Gastrocnemius medialis (tissue), 4 donors: ENCODE measurements at regions not wholly inside any gene's neighbourhood (a gene's known extent, or its start where the extent isn't known, plus 50 kb on each side); places are given as distances from the start of the nearest gene placed in this dataset.

ENCODE experiments used
- CTCF ChIP-seq, 5 experiments: fragments of 450-650 bp in 3 of 5; fragments of 200-600 bp in 2 of 5; sonication (generic) in 2 of 5; IDR thresholded peaks in 4 of 5; conservative IDR thresholded peaks in 1 of 5; 1 replicate in 4 of 5; 2 replicates in 1 of 5; pipeline ENCODE4 v1.5.1; 2016 to 2019; ENCODE audit warnings: antibody characterized with exemption in 5 of 5, mild to moderate bottlenecking in 3 of 5, moderate library complexity in 3 of 5
- POLR2A ChIP-seq, 2 donors: fragments of 450-650 bp; IDR thresholded peaks; one replicate each; pipeline ENCODE4 v1.6.1; 2017; ENCODE audit warnings: antibody characterized with exemption in 2 of 2, mild to moderate bottlenecking in 2 of 2, moderate library complexity in 2 of 2

GRCh38 chr13:42396501-42396900 is 124.5 kb downstream of the AKAP11 start:
- no peak for TF ChIP-seq CTCF (IDR thresholded peaks at IDR 0.05 in 4 of 5, conservative IDR thresholded peaks at IDR 0.05 in 1 of 5)
- TF ChIP-seq POLR2A (IDR thresholded peaks at IDR 0.05), result no peak
